ENCODE measurements at regions not wholly inside any gene's neighbourhood (a gene's known extent, or its start where the extent isn't known, plus 50 kb on each side); places are given as distances from the start of the nearest gene placed in this dataset.
"Not testable (repeated sequence)": the region's sequence is repeated elsewhere in the genome, so short reads cannot be mapped to it uniquely, and the experiment has no call there.

DNA sequence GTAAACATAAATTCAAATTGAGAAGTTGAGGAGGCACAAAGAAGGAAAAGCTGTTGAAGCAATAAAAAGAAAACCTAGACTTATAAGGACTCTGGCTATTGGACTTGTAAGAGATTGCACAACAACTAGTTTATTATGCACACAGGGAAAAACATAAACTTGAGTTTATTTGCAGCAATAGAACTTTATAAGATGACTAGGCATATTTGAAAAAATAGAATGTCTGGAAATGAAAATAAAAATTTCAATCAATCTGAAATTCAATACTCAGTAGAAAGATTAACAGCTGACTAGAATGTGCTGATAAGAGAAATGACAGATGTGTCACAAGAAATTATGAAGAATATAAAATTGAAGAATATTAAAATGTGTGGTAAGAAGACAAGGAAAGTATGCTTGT, 505.4 kb upstream of the ZP4 start:
- no peak overlapping the region for H3K27ac ChIP-seq (ENCODE audit: low read depth, low read length)
- POLR2A ChIA-PET = no interaction called here
- no peaks in the 10 kb centered on the region for H3K27me3 ChIP-seq (ENCODE audit: control insufficient read depth, insufficient read depth, low read length)
- no peak for DNase-seq (ENCODE audit: low read depth, low spot score)
- TF ChIP-seq, protein P1, sequence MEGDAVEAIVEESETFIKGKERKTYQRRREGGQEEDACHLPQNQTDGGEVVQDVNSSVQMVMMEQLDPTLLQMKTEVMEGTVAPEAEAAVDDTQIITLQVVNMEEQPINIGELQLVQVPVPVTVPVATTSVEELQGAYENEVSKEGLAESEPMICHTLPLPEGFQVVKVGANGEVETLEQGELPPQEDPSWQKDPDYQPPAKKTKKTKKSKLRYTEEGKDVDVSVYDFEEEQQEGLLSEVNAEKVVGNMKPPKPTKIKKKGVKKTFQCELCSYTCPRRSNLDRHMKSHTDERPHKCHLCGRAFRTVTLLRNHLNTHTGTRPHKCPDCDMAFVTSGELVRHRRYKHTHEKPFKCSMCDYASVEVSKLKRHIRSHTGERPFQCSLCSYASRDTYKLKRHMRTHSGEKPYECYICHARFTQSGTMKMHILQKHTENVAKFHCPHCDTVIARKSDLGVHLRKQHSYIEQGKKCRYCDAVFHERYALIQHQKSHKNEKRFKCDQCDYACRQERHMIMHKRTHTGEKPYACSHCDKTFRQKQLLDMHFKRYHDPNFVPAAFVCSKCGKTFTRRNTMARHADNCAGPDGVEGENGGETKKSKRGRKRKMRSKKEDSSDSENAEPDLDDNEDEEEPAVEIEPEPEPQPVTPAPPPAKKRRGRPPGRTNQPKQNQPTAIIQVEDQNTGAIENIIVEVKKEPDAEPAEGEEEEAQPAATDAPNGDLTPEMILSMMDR (IDR thresholded peaks at IDR 0.05; ENCODE audit: low read depth, low read length) = no peak
- CTCF ChIA-PET = no interaction called here
- H3K4me3 ChIP-seq (ENCODE audit: low read depth, low read length) = no peak overlapping the region
- H3K9me3 ChIP-seq (ENCODE audit: control insufficient read depth, insufficient read depth, low read length) = peaks cover 18% of the 10 kb centered on the region

DNA sequence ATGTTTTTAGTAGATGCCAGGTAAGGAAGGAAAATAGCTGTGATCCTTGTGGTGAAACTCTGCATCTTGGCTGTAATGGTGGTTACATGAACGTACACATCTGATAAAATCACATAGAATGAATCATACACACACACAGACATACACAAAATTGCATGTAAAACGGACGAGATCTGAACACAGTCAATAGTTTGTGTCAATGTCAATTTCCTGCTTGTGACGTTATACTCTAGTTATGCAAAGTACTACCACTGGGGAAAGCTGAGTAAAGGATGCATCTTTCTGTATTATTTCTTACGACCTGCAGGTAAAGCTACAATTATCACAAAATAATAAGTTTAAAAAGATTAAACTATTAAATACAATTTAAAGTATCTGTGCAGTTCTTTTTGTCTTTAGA, 493.7 kb upstream of the ZP4 start:
- DNase-seq (ENCODE audit: low read depth, low spot score) = no peak
- ChIA-PET CTCF (no interaction called here), POLR2A (no interaction called here)
- peaks cover 5% of the 10 kb centered on the region; the same call in 1 of the 2 replicates for H3K9me3 ChIP-seq (ENCODE audit: control insufficient read depth, insufficient read depth, low read length)
- TF ChIP-seq, protein P1 (IDR thresholded peaks at IDR 0.05; ENCODE audit: low read depth, low read length) = no peak
- H3K27me3 ChIP-seq (ENCODE audit: control insufficient read depth, insufficient read depth, low read length) = no peaks in the 10 kb centered on the region
- H3K27ac ChIP-seq (ENCODE audit: low read depth, low read length) = no peak overlapping the region
- no peak overlapping the region for H3K4me3 ChIP-seq (ENCODE audit: low read depth, low read length)

DNA sequence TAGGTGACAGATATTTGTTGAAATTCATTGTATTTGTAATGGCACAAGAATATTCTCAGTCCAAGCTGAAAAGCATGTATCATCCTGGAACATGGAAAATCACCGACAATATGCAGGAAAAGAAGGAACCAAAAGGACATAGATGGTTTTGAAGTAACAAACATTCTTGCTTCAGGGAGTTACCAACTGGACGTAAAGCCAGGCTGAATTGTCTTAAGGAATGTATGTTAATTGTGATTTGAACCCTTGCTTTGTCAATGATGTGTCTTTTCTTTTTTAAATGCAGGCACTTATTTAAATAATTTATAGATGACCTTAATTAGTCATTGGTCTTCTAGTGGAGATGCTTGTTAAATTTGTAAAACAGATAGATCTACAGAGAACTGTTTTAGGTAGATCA, 489.4 kb upstream of the ZP4 start:
- TF ChIP-seq, protein P1 (IDR thresholded peaks at IDR 0.05; ENCODE audit: low read depth, low read length) = no peak
- CTCF ChIA-PET = no interaction called here
- no peak overlapping the region for H3K27ac ChIP-seq (ENCODE audit: low read depth, low read length)
- H3K4me3 ChIP-seq (ENCODE audit: low read depth, low read length) = no peak overlapping the region
- H3K9me3 ChIP-seq (ENCODE audit: control insufficient read depth, insufficient read depth, low read length) = peaks cover 15% of the 10 kb centered on the region
- no peak for DNase-seq (ENCODE audit: low read depth, low spot score)
- no peaks in the 10 kb centered on the region for H3K27me3 ChIP-seq (ENCODE audit: control insufficient read depth, insufficient read depth, low read length)
- POLR2A ChIA-PET = no interaction called here

DNA sequence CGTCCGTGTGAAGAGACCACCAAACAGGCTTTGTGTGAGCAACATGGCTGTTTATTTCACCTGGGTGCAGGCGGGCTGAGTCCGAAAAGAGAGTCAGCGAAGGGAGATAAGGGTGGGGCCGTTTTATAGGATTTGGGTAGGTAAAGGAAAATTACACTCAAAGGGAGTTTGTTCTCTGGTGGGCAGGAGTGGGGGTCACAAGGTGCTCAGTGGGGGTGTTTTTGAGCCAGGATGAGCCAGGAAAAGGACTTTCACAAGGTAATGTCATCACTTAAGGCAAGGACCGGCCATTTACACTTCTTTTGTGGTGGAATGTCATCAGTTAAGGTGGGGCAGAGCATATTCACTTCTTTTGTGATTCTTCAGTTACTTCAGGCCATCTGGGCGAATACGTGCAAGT, 488.7 kb upstream of the ZP4 start:
- CTCF ChIA-PET; H3K4me3 ChIP-seq (ENCODE audit: low read depth, low read length); DNase-seq (ENCODE audit: low read depth, low spot score): not testable (repeated sequence)

DNA sequence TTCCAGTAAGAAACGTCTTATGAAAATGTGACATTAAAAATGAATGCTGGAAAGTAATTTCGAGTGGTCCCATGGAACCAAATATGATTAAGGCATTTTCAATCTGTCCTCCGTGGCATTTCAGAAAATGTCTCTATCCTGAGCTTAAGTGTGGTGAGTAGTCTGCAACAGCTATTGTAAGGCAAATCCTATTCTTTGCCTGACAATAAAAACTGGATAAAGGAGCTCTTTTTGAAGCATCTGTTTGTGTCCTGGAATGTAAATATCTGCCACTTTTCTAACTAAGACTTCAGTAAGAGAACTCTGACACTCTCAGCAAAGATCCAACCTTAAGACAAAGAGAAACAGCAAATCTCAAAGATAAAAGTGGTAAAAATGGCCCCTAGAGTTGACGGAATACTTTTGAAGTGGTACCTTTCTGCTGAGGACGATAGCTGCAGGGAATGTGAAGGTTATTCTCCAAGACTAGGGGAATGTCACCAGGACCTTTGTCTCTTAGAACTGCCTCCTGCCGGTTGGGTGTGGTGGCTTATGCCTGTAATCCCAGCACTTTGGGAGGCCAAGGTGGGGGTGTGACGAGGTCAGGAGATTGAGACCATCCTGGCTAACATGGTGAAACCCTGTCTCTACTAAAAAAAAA, 486.7 kb upstream of the ZP4 start:
- POLR2A ChIA-PET = no interaction called here
- Histone ChIP-seq H3K27me3 (ENCODE audit: control insufficient read depth, insufficient read depth, low read length) (no peaks in the 10 kb centered on the region), H3K4me3 (ENCODE audit: low read depth, low read length) (no peak overlapping the region), H3K9me3 (ENCODE audit: control insufficient read depth, insufficient read depth, low read length) (peaks cover 10% of the 10 kb centered on the region), H3K27ac (ENCODE audit: low read depth, low read length) (no peak overlapping the region)
- CTCF ChIA-PET = no interaction called here
- no peak for DNase-seq (ENCODE audit: low read depth, low spot score)
- TF ChIP-seq, protein P1 (IDR thresholded peaks at IDR 0.05; ENCODE audit: low read depth, low read length) = no peak

More for the DNA sequence above, 488.7 kb upstream of the ZP4 start:
- H3K27ac ChIP-seq (ENCODE audit: low read depth, low read length); H3K27me3 ChIP-seq (ENCODE audit: control insufficient read depth, insufficient read depth, low read length); POLR2A ChIA-PET: not testable (repeated sequence)
- H3K9me3 ChIP-seq (ENCODE audit: control insufficient read depth, insufficient read depth, low read length) = peaks cover 15% of the 10 kb centered on the region
